Loucy (cell line): ENCODE measurements at regions not wholly inside any gene's neighbourhood (a gene's known extent, or its start where the extent isn't known, plus 50 kb on each side); places are given as distances from the start of the nearest gene placed in this dataset.

ENCODE experiments used
- H2AFZ ChIP-seq: fragments of 200-600 bp; sonication (generic); 2 replicates; pipeline ENCODE4 v1.6.0; 2016; ENCODE audit warnings: antibody characterized with exemption, mild to moderate bottlenecking, low read length, moderate library complexity
- H3F3A ChIP-seq: fragments of 200-600 bp; 2 replicates; pipeline ENCODE4 v1.6.0; 2016; ENCODE audit warnings: antibody characterized with exemption, low read depth, mild to moderate bottlenecking
- H3K27me3 ChIP-seq: fragments of 200-600 bp; sonication (generic); 2 replicates; pipeline ENCODE4 v1.6.1; 2014; ENCODE audit warnings: low read length, mild to moderate bottlenecking; ENCODE audit not compliant: insufficient read depth, poor library complexity, severe bottlenecking
- H3K36me3 ChIP-seq: fragments of 200-600 bp; sonication (generic); 2 replicates; pipeline ENCODE4 v1.6.1; 2016; ENCODE audit warnings: low read length; ENCODE audit not compliant: insufficient read depth
- H3K4me1 ChIP-seq: fragments of 200-600 bp; sonication (generic); 2 replicates; pipeline ENCODE4 v1.5.1; 2014; ENCODE audit warnings: low read length, mild to moderate bottlenecking; ENCODE audit not compliant: insufficient read depth, poor library complexity, severe bottlenecking
- H3K4me2 ChIP-seq: fragments of 200-600 bp; sonication (generic); 2 replicates; pipeline ENCODE4 v1.6.0; 2014; ENCODE audit warnings: antibody characterized with exemption, low read length, low read depth, mild to moderate bottlenecking; ENCODE audit not compliant: poor library complexity, severe bottlenecking
- H3K4me3 ChIP-seq: fragments of 200-600 bp; sonication (generic); 2 replicates; pipeline ENCODE4 v1.5.1; 2014; ENCODE audit warnings: low read length, mild to moderate bottlenecking, mixed read lengths; ENCODE audit not compliant: poor library complexity, severe bottlenecking
- H3K79me2 ChIP-seq: fragments of 200-600 bp; sonication (generic); 2 replicates; pipeline ENCODE4 v1.6.1; 2014; ENCODE audit warnings: low read length; ENCODE audit not compliant: insufficient read depth
- H3K9ac ChIP-seq: fragments of 200-600 bp; sonication (generic); 2 replicates; pipeline ENCODE4 v1.6.0; 2014; ENCODE audit warnings: mild to moderate bottlenecking, low read depth, low read length, moderate library complexity; ENCODE audit not compliant: poor library complexity, severe bottlenecking
- H3K9me2 ChIP-seq: fragments of 200-600 bp; sonication (generic); replicated peaks from 2 replicates; pipeline ENCODE4 v1.6.1; 2016; ENCODE audit warnings: low read depth, low read length, mixed read lengths
- H3K9me3 ChIP-seq: fragments of 200-600 bp; sonication (generic); 2 replicates; pipeline ENCODE4 v1.6.1; 2014; ENCODE audit warnings: mild to moderate bottlenecking, antibody characterized with exemption, low read length, low read depth; ENCODE audit not compliant: insufficient read depth
- H4K20me1 ChIP-seq: fragments of 200-600 bp; sonication (generic); 2 replicates; pipeline ENCODE4 v1.6.0; 2014; ENCODE audit warnings: antibody characterized with exemption, low read length, mild to moderate bottlenecking; ENCODE audit not compliant: insufficient read depth, poor library complexity, severe bottlenecking
- EZH2phosphoT487 ChIP-seq: fragments of 200-600 bp; IDR thresholded peaks from 2 replicates; pipeline ENCODE4 v1.6.1; 2018; ENCODE audit warnings: antibody characterized with exemption, mild to moderate bottlenecking, moderate library complexity, borderline replicate concordance
- TF ChIP-seq, protein P1 (sequence below): fragments of 200-600 bp; sonication (generic); conservative IDR thresholded peaks from 2 replicates; pipeline ENCODE4 v1.5.1; 2014; ENCODE audit warnings: mild to moderate bottlenecking, antibody characterized with exemption, low read length

- Histone ChIP-seq H3K4me2 (peak overlapping the region; percentile 45), H3K79me2 (no peaks in the 10 kb centered on the region), H4K20me1 (no peaks in the 10 kb centered on the region), H3K9me2 (no peaks in the 10 kb centered on the region), H3F3A (no peaks in the 10 kb centered on the region), H3K9ac (no peak overlapping the region), H3K27me3 (no peaks in the 10 kb centered on the region), H3K4me3 (no peak overlapping the region), H2AFZ (no peak overlapping the region), H3K4me1 (peaks cover 16% of the 10 kb centered on the region), H3K36me3 (no peaks in the 10 kb centered on the region), H3K9me3 (no peaks in the 10 kb centered on the region)
- no peak for TF ChIP-seq EZH2phosphoT487
- TF ChIP-seq, protein P1, sequence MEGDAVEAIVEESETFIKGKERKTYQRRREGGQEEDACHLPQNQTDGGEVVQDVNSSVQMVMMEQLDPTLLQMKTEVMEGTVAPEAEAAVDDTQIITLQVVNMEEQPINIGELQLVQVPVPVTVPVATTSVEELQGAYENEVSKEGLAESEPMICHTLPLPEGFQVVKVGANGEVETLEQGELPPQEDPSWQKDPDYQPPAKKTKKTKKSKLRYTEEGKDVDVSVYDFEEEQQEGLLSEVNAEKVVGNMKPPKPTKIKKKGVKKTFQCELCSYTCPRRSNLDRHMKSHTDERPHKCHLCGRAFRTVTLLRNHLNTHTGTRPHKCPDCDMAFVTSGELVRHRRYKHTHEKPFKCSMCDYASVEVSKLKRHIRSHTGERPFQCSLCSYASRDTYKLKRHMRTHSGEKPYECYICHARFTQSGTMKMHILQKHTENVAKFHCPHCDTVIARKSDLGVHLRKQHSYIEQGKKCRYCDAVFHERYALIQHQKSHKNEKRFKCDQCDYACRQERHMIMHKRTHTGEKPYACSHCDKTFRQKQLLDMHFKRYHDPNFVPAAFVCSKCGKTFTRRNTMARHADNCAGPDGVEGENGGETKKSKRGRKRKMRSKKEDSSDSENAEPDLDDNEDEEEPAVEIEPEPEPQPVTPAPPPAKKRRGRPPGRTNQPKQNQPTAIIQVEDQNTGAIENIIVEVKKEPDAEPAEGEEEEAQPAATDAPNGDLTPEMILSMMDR: no peak
Observed at GRCh38 chr9:16954040-16954439, 83.6 kb upstream of the BNC2 start.

- Histone ChIP-seq H3K9ac (no peak overlapping the region), H2AFZ (no peak overlapping the region), H3K4me1 (peaks cover 16% of the 10 kb centered on the region), H3K36me3 (no peaks in the 10 kb centered on the region), H3K79me2 (no peaks in the 10 kb centered on the region), H3K9me2 (no peaks in the 10 kb centered on the region), H3K4me3 (no peak overlapping the region), H3K9me3 (no peaks in the 10 kb centered on the region), H3K4me2 (no peak overlapping the region), H3F3A (no peaks in the 10 kb centered on the region), H4K20me1 (no peaks in the 10 kb centered on the region), H3K27me3 (no peaks in the 10 kb centered on the region)
- TF ChIP-seq EZH2phosphoT487: no peak
- TF ChIP-seq, protein P1: no peak
Observed at GRCh38 chr9:16951502-16951901, 81.0 kb upstream of the BNC2 start.

GRCh38 chr9:16950051-16950450 is 79.6 kb upstream of the BNC2 start:
- H3K9me2 ChIP-seq: no peaks in the 10 kb centered on the region

More at GRCh38 chr9:16950051-16950450, 79.6 kb upstream of the BNC2 start:
- Histone ChIP-seq H4K20me1 (no peaks in the 10 kb centered on the region), H3K36me3 (no peaks in the 10 kb centered on the region), H3K27me3 (no peaks in the 10 kb centered on the region), H3K4me3 (no peak overlapping the region), H2AFZ (no peak overlapping the region), H3K4me1 (peaks cover 16% of the 10 kb centered on the region), H3K4me2 (no peak overlapping the region), H3K9ac (no peak overlapping the region), H3K9me3 (no peaks in the 10 kb centered on the region), H3K79me2 (no peaks in the 10 kb centered on the region), H3F3A (no peaks in the 10 kb centered on the region)
- no peak for TF ChIP-seq EZH2phosphoT487
- TF ChIP-seq, protein P1: no peak
